GM19372 (cell line): ENCODE measurements at regions not wholly inside any gene's neighbourhood (a gene's known extent, or its start where the extent isn't known, plus 50 kb on each side); places are given as distances from the start of the nearest gene placed in this dataset.

ENCODE experiments used
- ATAC-seq: cut with Tn5 transposase; IDR thresholded peaks from one replicate; pipeline ENCODE4 v1.9.1; 2021; ENCODE audit warnings: mild to moderate bottlenecking, low read depth, moderate library complexity; ENCODE audit not compliant: unreplicated experiment

GRCh38 chr16:82567175-82567574, 59.6 kb upstream of the CDH13 start:
- no peak for ATAC-seq

- ATAC-seq: no peak
These were observed 63.4 kb upstream of the CDH13 start for GRCh38 chr16:82563401-82563800.

GRCh38 chr16:82562183-82562683, 64.5 kb upstream of the CDH13 start:
- ATAC-seq: no peak

- no peak for ATAC-seq
These were observed 65.9 kb upstream of the CDH13 start for GRCh38 chr16:82560805-82561325.

GRCh38 chr16:82544378-82545160, 82.2 kb upstream of the CDH13 start:
- ATAC-seq: no peak

GRCh38 chr16:82542714-82543113, 84.1 kb upstream of the CDH13 start:
- no peak for ATAC-seq

GRCh38 chr16:82541103-82541502, 85.7 kb upstream of the CDH13 start:
- ATAC-seq: no peak

- ATAC-seq: no peak
These were observed 91.0 kb upstream of the CDH13 start for GRCh38 chr16:82535764-82536163.

GRCh38 chr16:82535262-82535661, 91.5 kb upstream of the CDH13 start:
- ATAC-seq: no peak

GRCh38 chr16:82533189-82533588, 93.6 kb upstream of the CDH13 start:
- ATAC-seq: no peak

GRCh38 chr16:82530883-82531282, 95.9 kb upstream of the CDH13 start:
- no peak for ATAC-seq

- no peak for ATAC-seq
These were observed 99.7 kb upstream of the CDH13 start for GRCh38 chr16:82527101-82527500.

- ATAC-seq: no peak
These were observed 101.8 kb upstream of the CDH13 start for GRCh38 chr16:82524976-82525375.

- ATAC-seq: no peak
These were observed 103.0 kb upstream of the CDH13 start for GRCh38 chr16:82523815-82524214.

- ATAC-seq: no peak
These were observed 104.7 kb upstream of the CDH13 start for GRCh38 chr16:82522026-82522425.

GRCh38 chr16:82518811-82519210, 108.0 kb upstream of the CDH13 start:
- no peak for ATAC-seq

- no peak for ATAC-seq
These were observed 112.5 kb upstream of the CDH13 start for GRCh38 chr16:82514262-82514661.

GRCh38 chr16:82510789-82511305, 115.9 kb upstream of the CDH13 start:
- no peak for ATAC-seq

GRCh38 chr16:82509691-82510430, 116.9 kb upstream of the CDH13 start:
- ATAC-seq: no peak

- ATAC-seq: no peak
These were observed 119.8 kb upstream of the CDH13 start for GRCh38 chr16:82506692-82507670.
